Osteoblast (primary cell): ENCODE measurements at regions not wholly inside any gene's neighbourhood (a gene's known extent, or its start where the extent isn't known, plus 50 kb on each side); places are given as distances from the start of the nearest gene placed in this dataset.

Experiments used
- DNase-seq: peaks from one replicate; pipeline ENCODE4 v3.0.0; 2011; ENCODE audit warnings: low spot score, mixed read lengths; ENCODE audit not compliant: insufficient read length; ENCODE audit errors: missing footprints
- H2AFZ ChIP-seq: 2 replicates; pipeline ENCODE4 v1.6.0; 2011; ENCODE audit warnings: mild to moderate bottlenecking, low read length
- H3K27ac ChIP-seq: 2 replicates; pipeline ENCODE4 v1.5.1; 2011; ENCODE audit warnings: mild to moderate bottlenecking, low read depth, low read length, moderate library complexity
- H3K27me3 ChIP-seq: 2 replicates; pipeline ENCODE4 v1.6.0; 2012; ENCODE audit warnings: mild to moderate bottlenecking, control low read depth, inconsistent platforms, low read length, moderate library complexity; ENCODE audit not compliant: insufficient read depth
- H3K36me3 ChIP-seq: 2 replicates; pipeline ENCODE4 v1.5.1; 2011; ENCODE audit warnings: mild to moderate bottlenecking, low read length, control low read depth, moderate library complexity; ENCODE audit not compliant: insufficient read depth
- H3K4me1 ChIP-seq: 2 replicates; pipeline ENCODE4 v1.5.1; 2011; ENCODE audit warnings: mild to moderate bottlenecking, low read length, control low read depth, moderate library complexity; ENCODE audit not compliant: insufficient read depth
- H3K4me2 ChIP-seq: 2 replicates; pipeline ENCODE4 v1.6.0; 2011; ENCODE audit warnings: mild to moderate bottlenecking, low read length; ENCODE audit not compliant: insufficient read depth
- H3K4me3 ChIP-seq: fragments of 200-600 bp; sonication (generic); 3 replicates; pipeline ENCODE4 v1.5.1; 2012; ENCODE audit warnings: mild to moderate bottlenecking, low read length, inconsistent platforms; ENCODE audit not compliant: insufficient read depth
- H3K79me2 ChIP-seq: 2 replicates; pipeline ENCODE4 v1.6.0; 2012; ENCODE audit warnings: mild to moderate bottlenecking, low read length, control low read depth, inconsistent platforms; ENCODE audit not compliant: insufficient read depth
- H3K9me3 ChIP-seq: 2 replicates; pipeline ENCODE4 v1.5.1; 2011; ENCODE audit warnings: low read depth, low read length, control low read depth
- H4K20me1 ChIP-seq: 2 replicates; pipeline ENCODE4 v1.6.0; 2012; ENCODE audit warnings: mild to moderate bottlenecking, low read length, control low read depth; ENCODE audit not compliant: insufficient read depth
- TF ChIP-seq, protein P1 (sequence below): IDR thresholded peaks from 2 replicates; pipeline ENCODE4 v1.5.1; 2011; ENCODE audit warnings: mild to moderate bottlenecking, low read depth, low read length, moderate library complexity; ENCODE audit errors: extremely low read depth

- Histone ChIP-seq H3K9me3 (no peaks in the 10 kb centered on the region), H4K20me1 (no peaks in the 10 kb centered on the region), H3K4me3 (no peak overlapping the region), H3K36me3 (no peaks in the 10 kb centered on the region), H3K27me3 (no peaks in the 10 kb centered on the region), H3K79me2 (no peaks in the 10 kb centered on the region), H3K4me1 (no peaks in the 10 kb centered on the region), H2AFZ (no peak overlapping the region), H3K4me2 (no peak overlapping the region), H3K27ac (no peak overlapping the region)
- TF ChIP-seq, protein P1, sequence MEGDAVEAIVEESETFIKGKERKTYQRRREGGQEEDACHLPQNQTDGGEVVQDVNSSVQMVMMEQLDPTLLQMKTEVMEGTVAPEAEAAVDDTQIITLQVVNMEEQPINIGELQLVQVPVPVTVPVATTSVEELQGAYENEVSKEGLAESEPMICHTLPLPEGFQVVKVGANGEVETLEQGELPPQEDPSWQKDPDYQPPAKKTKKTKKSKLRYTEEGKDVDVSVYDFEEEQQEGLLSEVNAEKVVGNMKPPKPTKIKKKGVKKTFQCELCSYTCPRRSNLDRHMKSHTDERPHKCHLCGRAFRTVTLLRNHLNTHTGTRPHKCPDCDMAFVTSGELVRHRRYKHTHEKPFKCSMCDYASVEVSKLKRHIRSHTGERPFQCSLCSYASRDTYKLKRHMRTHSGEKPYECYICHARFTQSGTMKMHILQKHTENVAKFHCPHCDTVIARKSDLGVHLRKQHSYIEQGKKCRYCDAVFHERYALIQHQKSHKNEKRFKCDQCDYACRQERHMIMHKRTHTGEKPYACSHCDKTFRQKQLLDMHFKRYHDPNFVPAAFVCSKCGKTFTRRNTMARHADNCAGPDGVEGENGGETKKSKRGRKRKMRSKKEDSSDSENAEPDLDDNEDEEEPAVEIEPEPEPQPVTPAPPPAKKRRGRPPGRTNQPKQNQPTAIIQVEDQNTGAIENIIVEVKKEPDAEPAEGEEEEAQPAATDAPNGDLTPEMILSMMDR, result no peak
- no peak for DNase-seq
Observed at GRCh38 chr4:89619206-89619962, 217.6 kb downstream of the SNCA start.

- Histone ChIP-seq H3K79me2 (no peaks in the 10 kb centered on the region), H3K27me3 (no peaks in the 10 kb centered on the region), H3K4me1 (no peaks in the 10 kb centered on the region), H3K4me2 (no peak overlapping the region), H2AFZ (no peak overlapping the region), H3K4me3 (no peak overlapping the region), H3K9me3 (no peaks in the 10 kb centered on the region), H3K27ac (no peak overlapping the region), H4K20me1 (no peaks in the 10 kb centered on the region), H3K36me3 (no peaks in the 10 kb centered on the region)
- no peak for DNase-seq
- TF ChIP-seq, protein P1, result no peak
Observed at GRCh38 chr4:89618151-89618550, 218.8 kb downstream of the SNCA start.

GRCh38 chr4:89617317-89617716, 219.6 kb downstream of the SNCA start:
- TF ChIP-seq, protein P1, result no peak
- no peak for DNase-seq
- H3K79me2 ChIP-seq, result no peaks in the 10 kb centered on the region

GRCh38 chr4:89616382-89616781, 220.6 kb downstream of the SNCA start:
- no peak overlapping the region for H3K4me3 ChIP-seq
- no peaks in the 10 kb centered on the region for H4K20me1 ChIP-seq
- no peaks in the 10 kb centered on the region for H3K4me1 ChIP-seq
- H3K36me3 ChIP-seq, result no peaks in the 10 kb centered on the region
- H2AFZ ChIP-seq, result no peak overlapping the region
- no peaks in the 10 kb centered on the region for H3K9me3 ChIP-seq
- no peaks in the 10 kb centered on the region for H3K79me2 ChIP-seq
- TF ChIP-seq, protein P1, result no peak
- no peak for DNase-seq
- H3K27ac ChIP-seq, result no peak overlapping the region
- no peak overlapping the region for H3K4me2 ChIP-seq
- no peaks in the 10 kb centered on the region for H3K27me3 ChIP-seq

More at GRCh38 chr4:89617317-89617716, 219.6 kb downstream of the SNCA start:
- no peak overlapping the region for H3K4me3 ChIP-seq
- H3K4me2 ChIP-seq, result no peak overlapping the region
- no peaks in the 10 kb centered on the region for H3K36me3 ChIP-seq
- H3K27me3 ChIP-seq, result no peaks in the 10 kb centered on the region
- H2AFZ ChIP-seq, result no peak overlapping the region
- H3K27ac ChIP-seq, result no peak overlapping the region
- H3K4me1 ChIP-seq, result no peaks in the 10 kb centered on the region
- no peaks in the 10 kb centered on the region for H4K20me1 ChIP-seq
- H3K9me3 ChIP-seq, result no peaks in the 10 kb centered on the region
